AG20443 (cell line): ENCODE measurements at regions not wholly inside any gene's neighbourhood (a gene's known extent, or its start where the extent isn't known, plus 50 kb on each side); places are given as distances from the start of the nearest gene placed in this dataset.
"Not testable (repeated sequence)": the region's sequence is repeated elsewhere in the genome, so short reads cannot be mapped to it uniquely, and the experiment has no call there.

Experiments used
- DNase-seq: peaks from one replicate; pipeline ENCODE4 v3.0.0; 2012; ENCODE audit warnings: low spot score, mixed read lengths

DNA sequence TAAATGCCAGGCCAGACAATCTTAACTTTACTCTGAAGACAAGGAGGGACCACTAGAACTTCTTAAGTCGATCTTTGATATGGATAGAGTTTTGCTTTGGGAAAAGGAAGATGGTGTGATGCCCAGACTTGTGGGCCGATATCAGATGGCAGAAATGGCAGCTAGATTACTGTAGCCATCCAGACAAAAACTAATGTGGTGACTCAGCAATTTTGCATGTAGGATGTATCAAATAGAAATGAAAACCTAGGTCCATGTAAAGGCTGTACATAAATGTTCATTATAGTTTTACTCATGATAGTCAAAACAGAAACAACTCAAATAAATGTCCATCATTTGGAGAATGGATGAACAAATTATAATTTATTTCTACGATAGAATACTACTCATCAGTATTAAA lies 121.5 kb downstream of the APIP start:
- no peak for DNase-seq

DNA sequence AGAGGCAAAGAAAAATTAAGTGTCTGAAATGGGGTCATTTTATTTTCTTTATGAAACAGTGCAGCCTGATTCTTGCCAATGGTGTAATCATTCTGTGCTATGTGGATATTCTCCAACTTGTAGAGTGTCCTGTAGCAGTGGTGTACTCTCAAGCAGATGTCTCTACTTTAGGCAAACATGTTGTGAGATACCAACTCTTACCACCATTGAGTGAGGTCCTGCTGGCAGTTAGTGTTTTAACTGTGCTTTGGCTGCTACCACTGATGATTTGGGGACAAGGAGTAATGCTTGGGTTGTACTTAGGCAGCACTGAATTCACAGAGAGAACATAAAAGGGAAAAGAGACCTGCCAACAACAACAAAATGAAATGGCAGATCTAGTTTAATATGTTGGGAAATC lies 122.5 kb downstream of the APIP start:
- no peak for DNase-seq

DNA sequence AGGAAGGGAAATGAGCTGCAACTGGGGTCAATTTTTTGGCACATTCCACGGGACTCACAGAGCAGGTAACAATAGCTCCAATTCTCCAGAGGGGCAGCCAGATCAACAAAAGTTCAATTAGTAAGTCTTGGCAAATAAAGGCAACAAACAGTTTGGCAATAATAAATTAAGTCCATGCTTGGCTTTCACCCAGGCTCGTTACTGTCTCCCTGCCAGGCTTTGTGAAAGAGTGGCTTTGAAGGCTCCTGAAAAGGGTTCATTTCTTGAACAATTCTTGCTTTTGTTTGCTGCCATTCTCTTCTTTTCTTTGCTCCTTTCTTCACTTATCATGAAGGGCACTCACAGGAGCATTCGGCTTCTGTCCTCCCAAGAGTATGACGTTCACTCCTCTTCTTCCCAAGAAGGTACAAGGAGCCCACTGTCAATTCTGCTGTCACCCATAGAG lies 123.3 kb downstream of the APIP start:
- DNase-seq: no peak

DNA sequence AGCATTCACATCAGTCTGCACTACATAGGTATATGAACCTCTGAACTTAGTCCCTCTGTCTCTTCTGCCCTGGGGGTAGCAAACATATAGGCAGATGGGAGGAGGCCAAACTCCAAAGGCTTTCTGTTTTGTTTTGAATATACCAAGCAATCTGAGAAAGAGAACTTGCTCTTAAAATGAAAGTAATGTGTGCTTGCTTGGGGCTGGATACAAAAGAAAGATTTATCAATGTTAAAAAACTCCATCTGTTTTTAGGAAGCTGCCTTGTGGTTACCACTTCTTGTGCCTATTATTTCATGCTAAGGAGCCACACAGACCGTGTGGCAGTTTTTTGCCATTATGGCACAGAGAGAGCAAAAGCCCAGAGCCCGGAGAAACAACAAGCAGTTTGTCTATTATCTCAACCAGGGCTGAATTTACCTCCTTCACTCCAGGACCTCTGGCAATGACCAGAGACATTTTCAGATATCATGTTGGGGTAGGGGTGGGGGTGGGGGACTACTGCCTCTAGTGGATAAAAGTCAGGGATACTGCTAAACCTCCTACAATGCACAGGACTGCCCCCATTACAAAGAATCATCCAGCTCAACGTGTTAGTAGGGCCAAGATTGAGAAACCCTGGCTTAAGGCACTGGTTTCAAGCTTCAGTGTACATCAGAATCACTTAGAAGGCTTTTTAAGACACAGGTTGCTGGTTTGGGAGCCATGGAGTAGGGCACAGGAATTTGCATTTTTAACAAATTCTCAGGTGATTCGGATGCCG lies 124.2 kb downstream of the APIP start:
- no peak for DNase-seq

DNA sequence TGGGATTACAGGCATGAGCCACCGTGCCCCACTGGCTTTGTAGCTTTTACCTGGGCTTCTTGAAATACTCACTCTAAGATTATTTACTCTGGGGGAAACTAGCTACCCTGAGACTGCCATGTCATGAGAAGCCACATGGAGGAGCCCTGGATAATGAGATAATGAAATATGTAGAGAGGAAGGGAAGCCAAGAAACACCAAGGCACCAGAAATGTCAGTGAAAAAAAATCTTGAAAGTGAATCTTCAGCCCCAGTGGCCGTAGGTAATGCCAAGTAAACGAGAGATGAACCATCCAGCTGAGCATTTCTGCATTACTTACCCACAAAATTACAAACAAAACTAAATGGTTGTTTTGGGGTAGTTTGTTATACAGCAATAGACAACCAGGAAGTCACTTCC lies 125.6 kb downstream of the APIP start:
- DNase-seq: no peak

DNA sequence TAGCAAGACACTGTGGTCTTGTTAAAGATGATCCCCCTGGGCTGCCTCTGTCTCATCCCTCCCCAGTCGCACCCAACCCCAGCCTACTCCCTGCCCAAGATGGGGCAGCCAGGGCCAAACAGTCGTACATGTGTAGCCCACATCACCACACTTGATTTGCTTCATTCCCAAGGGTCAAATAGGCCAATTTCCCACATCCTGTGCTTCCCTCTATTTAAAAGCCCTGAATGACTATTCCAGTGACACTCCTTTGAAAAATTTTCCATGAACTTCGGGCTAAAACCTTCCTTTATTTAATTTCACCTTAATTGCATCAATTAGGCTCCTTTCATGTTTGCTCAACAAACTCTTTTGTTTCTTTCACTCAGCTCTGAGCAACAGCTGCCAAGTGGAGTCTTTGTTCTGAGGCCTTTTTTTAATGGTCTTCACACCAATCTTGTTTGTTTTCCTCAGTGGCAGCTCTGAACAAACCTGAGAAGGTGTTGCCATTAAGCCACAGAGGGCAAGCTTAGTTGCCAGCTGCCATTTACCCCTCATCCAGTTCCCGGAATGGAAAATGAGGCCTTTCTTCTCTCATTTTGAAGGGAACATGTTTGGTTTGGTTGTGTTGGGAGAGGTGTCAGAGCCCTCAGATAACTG lies 126.9 kb downstream of the APIP start:
- DNase-seq: no peak

DNA sequence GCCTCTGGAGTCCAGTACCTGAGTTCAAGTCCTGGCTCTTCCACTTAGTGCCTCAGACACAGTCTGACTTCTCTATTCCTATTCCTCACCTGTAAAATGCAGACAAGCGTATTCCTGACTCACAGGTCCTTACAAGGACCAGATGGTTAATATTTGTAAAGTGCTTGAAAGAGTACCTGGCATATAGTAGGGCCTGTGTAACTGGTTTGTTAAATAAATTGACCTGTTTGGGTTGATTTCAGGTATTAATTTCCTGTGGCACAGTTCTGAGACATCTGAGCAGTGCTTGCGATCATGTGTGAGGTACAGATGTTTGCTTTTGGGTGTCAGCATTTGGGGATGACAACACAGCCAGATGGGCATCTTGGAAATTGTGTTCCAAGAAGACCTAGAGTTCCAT lies 127.5 kb downstream of the APIP start:
- DNase-seq: no peak

DNA sequence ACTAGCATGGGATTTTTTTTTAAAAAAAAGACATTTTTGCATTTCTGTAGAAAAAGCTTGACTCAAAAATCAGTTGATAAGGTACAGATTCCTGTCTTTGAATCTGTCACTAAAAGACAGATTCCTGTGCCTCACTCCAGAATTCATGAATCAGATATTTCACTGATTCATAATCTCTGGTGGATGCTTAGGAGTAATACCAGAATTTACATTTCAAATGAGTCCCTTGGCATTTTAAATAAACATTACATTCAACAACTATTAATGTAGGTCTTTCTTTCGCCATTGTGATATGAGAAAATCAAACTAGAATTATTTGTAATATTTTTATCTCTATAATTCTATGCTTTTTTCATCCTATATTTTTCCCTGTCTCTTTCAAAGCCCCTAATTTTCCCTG lies 128.3 kb downstream of the APIP start:
- DNase-seq: no peak

DNA sequence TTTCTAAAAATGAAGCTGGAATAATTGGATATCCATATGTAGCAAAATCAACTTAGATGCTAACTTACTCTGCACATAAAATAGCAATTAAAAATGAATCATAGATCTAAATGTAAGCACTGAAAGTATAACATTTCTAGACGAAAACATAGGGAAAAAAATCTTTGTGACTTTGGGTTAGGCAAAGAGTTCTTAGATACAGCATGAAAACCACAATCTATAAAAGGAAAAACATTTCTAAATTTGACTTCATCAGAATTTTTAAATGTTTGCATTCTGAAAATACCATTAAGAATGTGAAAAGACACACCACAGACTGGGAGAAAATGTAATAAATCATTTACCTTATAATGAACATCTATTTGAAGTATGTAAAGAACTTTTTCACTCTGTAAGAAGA lies 128.8 kb downstream of the APIP start:
- DNase-seq: no peak

DNA sequence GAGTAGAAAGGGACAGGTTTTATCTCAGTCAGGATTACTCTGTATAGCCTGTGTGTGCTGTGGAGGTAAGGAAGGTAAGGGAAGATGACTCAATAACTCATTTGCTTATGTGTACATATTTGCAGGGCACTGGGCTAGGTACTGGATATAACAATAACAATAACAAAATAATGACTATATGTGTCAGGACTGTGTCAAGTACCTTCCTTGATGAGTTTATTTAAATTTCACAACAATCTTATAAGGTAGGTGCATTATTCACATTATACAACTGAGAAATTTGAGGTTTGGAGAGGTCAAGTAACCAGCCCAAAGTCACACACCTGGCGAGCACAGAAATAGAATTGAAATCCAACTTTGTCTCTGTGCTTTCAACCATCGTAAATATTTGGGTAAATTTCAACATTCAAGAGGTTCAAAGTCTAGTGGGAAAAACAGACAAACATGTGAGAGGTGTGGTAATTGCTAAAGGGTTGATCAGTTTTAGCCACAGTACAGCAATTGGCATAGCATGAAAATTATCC lies 131.8 kb downstream of the APIP start:
- DNase-seq: no peak

DNA sequence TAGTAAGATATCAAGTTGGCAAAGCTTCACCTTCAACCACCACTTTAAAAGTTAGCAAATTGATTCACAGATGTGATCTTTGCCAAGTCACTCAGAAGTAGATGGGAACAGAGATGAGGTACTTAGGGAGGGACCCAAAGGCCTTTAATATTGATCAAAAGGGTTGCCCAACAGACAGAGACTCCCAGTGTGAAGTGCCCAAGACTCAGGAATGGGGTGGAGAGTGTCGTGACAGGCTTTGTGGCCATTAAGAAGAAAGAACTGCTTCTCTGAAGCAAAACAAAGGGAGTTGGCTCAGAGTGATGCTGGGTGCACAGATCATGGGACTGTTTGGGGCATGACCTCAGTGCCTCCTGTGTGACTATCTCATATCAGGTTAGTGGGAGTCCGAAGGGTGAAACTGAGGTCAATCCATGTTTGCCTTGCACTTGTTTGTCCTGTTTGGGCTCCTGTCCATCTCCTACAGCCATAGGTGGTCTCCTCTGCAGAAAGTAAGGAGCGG lies 132.3 kb downstream of the APIP start:
- no peak for DNase-seq

DNA sequence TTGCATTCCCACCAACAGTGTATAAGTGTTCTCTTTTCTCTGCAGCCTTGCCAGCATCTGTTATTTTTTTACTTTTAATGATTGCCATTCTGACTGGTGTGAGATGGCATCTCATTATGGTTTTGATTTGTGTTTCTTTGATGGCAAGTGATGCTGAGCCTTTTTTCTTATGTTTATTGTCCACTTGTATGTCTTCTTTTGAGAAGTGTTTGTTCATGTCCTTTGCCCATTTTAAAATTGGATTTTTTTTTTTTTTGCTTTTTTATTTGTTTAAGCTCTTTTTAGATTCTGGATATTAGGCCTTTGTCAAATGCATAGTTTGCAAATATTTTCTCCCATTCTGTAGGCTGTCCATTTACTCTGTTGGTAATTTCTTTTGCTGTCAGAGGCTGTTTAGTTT lies 134.4 kb downstream of the APIP start:
- not testable (repeated sequence) for DNase-seq

DNA sequence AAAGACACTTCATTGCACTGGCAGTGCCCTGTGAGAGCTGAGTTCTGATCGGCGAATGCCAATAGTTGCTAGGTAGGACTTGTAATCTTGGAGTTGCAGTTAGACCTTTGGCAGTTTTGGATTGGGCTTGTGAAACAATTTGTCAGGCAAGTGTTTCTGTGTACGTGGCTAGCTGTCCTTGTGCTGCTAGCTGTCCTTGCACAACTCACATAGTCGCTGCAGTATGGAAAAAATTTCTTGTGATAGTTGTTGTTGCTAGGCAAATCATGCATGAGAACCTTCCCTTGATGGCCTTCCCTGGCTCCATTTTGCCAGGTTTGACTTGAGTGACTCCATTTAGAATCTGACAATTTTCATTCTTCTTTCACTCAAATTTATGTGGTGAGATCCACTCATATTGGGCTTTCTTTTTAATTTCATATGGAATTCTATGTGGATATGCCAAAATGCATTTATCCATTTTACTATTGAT lies 140.7 kb downstream of the APIP start:
- no peak for DNase-seq

DNA sequence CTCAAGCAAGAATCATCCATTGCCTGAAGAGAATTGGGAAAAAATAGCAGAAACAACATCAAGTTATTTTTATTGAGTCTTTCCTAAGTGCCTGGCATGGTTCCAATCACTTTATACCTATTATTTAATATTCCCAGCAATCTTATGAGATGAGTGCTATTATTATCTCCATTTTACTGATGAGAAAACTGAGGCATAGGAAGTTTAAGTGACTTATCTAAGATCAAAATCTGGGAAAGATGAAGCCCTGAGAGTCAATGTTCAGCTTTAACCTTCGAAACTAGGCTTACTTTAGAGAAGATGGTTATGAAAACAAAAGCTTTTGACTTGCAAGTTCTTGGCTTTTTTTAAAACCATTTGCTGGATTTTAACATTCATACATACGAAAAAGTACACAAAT lies 141.6 kb downstream of the APIP start:
- no peak for DNase-seq

DNA sequence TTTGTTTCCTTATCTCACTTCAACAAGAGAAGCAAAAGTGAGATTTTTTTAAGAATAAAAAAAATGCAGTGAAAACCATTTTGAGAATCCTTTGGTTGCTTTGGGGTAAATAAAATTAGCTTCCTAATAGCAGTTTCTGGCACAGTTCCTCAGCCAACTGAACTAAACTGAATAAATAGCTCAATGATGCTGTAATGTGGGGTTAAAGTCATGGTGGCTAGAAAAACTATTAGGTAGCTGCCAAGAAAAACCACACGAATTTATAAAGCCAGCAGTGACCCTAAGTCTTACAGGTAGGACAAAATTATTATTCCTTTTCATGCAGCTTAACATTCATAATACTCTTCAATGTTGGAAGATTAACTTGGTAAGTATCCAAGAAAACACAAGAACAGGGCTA lies 142.4 kb downstream of the APIP start:
- DNase-seq: no peak

DNA sequence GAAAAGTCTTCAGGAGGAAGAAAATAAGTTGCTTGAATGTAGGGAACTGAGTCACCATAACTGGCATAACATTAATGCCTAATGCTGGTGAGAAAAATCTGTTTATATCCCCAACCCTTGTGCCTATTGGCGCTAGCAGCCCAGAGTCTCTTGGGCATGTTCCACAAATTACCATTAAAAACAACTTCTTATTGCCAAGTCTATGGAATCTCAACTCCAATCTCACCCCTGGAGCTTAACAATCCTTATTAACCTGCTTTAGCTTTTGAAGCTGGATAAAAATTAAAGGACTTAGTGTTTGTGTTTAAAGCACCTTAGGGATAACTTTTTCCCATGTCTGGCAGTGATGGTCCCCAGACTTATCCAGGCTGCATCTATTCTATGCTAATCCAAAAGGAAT lies 143.0 kb downstream of the APIP start:
- DNase-seq: no peak

DNA sequence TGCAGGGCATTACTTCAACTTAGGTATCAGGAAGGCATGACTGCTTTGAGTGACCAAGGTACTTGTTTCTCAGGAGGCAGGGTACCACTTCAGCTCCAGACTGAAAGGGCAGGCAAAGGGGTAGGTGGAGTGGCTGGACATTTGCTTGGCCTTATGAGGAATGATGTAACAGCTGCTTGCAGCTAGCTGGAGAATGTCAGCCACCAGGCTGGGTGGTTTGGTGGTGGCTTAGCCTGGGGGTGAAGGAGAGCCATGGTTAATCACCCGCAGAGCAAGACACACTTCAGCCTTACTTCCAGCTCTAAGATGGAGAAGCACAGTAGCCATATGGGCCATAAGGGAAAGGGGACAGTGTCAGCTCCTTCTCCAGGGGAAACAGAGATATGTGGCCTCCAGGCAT lies 146.1 kb downstream of the APIP start:
- no peak for DNase-seq

DNA sequence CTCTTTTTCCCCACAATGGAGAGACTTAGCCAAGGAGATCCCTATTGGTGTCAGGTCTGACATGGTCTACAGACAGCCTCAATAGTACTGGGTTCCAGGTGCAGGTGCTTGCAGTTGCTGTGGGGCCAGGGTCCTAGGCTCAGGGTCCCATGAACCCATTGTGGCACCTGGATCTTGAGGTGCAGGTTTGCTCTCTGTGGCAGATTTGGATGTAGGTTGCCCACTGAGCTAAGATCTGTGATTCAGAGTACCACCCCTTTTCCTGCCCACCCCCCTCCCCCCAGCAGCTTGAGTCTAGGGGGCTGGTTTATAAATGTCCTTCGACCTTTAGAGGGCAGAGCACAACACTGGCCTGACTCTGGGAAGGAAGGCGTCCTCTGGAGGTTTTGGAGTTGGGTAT lies 147.0 kb downstream of the APIP start:
- no peak for DNase-seq

DNA sequence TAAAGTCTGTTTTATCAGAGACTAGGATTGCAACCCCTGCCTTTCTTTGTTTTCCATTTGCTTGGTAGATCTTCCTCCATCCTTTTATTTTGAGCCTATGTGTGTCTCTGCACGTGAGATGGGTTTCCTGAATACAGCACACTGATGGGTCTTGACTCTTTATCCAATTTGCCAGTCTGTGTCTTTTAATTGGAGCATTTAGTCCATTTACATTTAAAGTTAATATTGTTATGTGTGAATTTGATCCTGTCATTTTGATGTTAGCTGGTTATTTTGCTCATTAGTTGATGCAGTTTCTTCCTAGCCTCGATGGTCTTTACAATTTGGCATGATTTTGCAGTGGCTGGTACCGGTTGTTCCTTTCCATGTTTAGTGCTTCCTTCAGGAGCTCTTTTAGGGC lies 141.7 kb downstream of the EHF start:
- not testable (repeated sequence) for DNase-seq

DNA sequence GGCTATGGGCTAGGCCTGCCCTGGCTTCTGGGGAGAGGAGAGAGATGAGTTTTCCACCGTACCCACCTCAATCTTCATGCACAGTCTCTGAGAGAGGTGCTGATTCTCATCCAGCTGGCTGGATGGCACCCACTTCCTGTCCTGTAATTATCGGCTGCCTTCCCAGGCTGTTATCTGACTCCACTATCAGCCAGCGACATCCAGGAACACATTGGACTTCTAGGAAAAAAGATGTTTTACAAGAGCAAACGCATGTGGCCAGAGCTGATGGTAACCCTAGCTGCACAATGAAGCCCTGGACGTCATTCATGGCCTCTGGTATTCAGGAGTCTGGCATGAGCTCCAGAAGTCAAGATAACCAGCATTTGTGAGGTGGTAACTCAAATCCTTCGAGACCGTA lies 137.4 kb downstream of the EHF start:
- DNase-seq: no peak

DNA sequence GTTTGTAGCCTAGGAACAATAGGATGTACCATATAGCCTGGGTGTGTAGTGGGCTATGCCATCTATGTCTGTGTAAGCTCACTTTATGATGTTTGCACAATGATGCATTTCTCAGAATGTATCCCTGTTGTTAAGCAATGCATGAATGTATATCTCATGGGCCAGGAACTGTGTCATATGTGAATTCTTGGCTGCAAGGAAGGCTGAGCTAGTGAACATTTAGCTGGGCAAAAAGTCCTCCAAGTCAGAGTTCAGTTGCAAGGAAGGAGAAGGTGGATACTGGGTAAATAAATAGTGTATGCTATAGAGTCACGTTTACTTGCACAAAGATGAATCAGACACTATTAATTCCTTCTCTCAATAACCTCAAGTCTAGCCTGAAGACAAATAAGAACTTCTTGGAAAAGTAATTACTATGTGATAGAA lies 136.1 kb downstream of the EHF start:
- no peak for DNase-seq

DNA sequence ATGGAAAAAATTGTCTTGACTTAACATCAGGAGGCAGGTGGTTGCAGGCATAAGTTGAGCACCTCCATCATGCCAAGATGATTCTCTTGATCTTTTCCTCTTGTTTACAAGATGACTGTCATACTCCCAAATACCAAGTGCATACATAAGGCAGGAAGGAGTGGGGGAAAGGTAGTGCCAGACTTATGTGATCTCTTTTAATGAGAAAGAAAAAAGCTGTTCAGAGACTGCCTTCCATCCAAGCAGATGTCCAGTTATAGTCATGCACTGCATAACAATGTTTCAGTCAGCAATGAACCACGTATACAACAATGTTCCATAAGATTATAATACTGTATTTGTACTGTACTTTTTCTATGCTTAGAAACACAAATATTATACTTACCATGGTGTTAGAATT lies 135.7 kb downstream of the EHF start:
- DNase-seq: no peak

DNA sequence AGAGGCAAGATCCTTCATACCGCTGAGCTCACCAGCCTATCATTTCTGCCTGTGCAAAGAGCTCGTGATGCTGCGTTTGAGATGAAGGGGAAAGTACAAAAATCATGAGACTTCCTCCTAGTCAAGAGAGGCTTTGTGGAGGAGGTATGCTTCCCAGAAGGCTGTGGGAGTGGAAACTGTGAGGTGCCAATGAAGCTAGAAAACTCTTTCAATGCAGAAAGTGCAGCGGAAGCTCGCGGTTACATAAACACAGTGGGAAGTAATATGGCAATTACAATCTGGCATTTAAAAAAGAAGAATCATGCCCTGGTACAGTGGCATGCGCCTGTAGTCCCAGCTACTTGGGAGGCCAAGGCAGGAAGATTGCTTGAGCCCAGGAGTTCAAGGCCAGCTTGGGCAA lies 134.8 kb downstream of the EHF start:
- DNase-seq: no peak
